BJ (cell line): ENCODE measurements at regions not wholly inside any gene's neighbourhood (a gene's known extent, or its start where the extent isn't known, plus 50 kb on each side); places are given as distances from the start of the nearest gene placed in this dataset.

Source experiments
- CTCF ChIA-PET: fragments of 350-600 bp; formaldehyde crosslinking; extraction: SDS; loops from one replicate; lab custom pipeline; 2021; ENCODE audit warnings: antibody characterized with exemption, inconsistent platforms; lab: Yijun Ruan, JAX
- POLR2A ChIA-PET: fragments of 300-600 bp; sonication (Branson Sonifier 250); formaldehyde crosslinking; extraction: SDS; loops from one replicate; lab custom pipeline; 2021; ENCODE audit warnings: antibody characterized with exemption; lab: Charles Lee
- DNase-seq: peaks from one replicate; pipeline ENCODE4 v3.0.0-alpha.2; 2011; ENCODE audit warnings: low read depth
- H3K27me3 ChIP-seq: 2 replicates; pipeline ENCODE4 v1.6.0; 2011; ENCODE audit warnings: low read length; ENCODE audit not compliant: control insufficient read depth, insufficient read depth
- H3K36me3 ChIP-seq: 2 replicates; pipeline ENCODE4 v1.5.1; 2011; ENCODE audit warnings: low read length; ENCODE audit not compliant: control insufficient read depth, insufficient read depth
- H3K4me3 ChIP-seq: 2 replicates; pipeline ENCODE4 v1.5.1; 2011; ENCODE audit warnings: low read depth, mild to moderate bottlenecking, control low read depth, low read length
- CTCF ChIP-seq: IDR thresholded peaks from 2 replicates; pipeline ENCODE4 v1.5.1; 2011; ENCODE audit warnings: low read depth, mild to moderate bottlenecking, control low read depth, inconsistent platforms, low read length, moderate library complexity; ENCODE audit not compliant: insufficient read depth

GRCh38 chr5:116739571-116739970, 164.9 kb upstream of the SEMA6A start:
- H3K36me3 ChIP-seq: no peaks in the 10 kb centered on the region
- H3K27me3 ChIP-seq: no peaks in the 10 kb centered on the region
- no peak for TF ChIP-seq CTCF
- CTCF ChIA-PET: no interaction called here
- DNase-seq: no peak
- H3K4me3 ChIP-seq: no peak overlapping the region
- POLR2A ChIA-PET: no interaction called here

- no peak for DNase-seq
- ChIA-PET CTCF (no interaction called here), POLR2A (no interaction called here)
- Histone ChIP-seq H3K27me3 (no peaks in the 10 kb centered on the region), H3K36me3 (no peaks in the 10 kb centered on the region), H3K4me3 (no peak overlapping the region)
- no peak for TF ChIP-seq CTCF
Measured at GRCh38 chr5:116738615-116739261, 164.1 kb upstream of the SEMA6A start.

GRCh38 chr5:116738239-116738614, 163.6 kb upstream of the SEMA6A start:
- ChIA-PET CTCF (no interaction called here), POLR2A (no interaction called here)
- no peaks in the 10 kb centered on the region for H3K27me3 ChIP-seq
- no peaks in the 10 kb centered on the region for H3K36me3 ChIP-seq
- no peak for TF ChIP-seq CTCF
- H3K4me3 ChIP-seq: no peak overlapping the region
- DNase-seq: no peak

GRCh38 chr5:116736671-116737070, 162.0 kb upstream of the SEMA6A start:
- H3K4me3 ChIP-seq: no peak overlapping the region
- no peaks in the 10 kb centered on the region for H3K36me3 ChIP-seq
- CTCF ChIA-PET: no interaction called here
- TF ChIP-seq CTCF: no peak
- H3K27me3 ChIP-seq: no peaks in the 10 kb centered on the region
- POLR2A ChIA-PET: no interaction called here
- DNase-seq: no peak

GRCh38 chr5:116733991-116734975, 159.7 kb upstream of the SEMA6A start:
- no peaks in the 10 kb centered on the region for H3K36me3 ChIP-seq
- no peak overlapping the region for H3K4me3 ChIP-seq
- DNase-seq: no peak
- ChIA-PET CTCF (no interaction called here), POLR2A (no interaction called here)
- TF ChIP-seq CTCF: no peak
- H3K27me3 ChIP-seq: no peaks in the 10 kb centered on the region
